ENCODE measurements at regions not wholly inside any gene's neighbourhood (a gene's known extent, or its start where the extent isn't known, plus 50 kb on each side); places are given as distances from the start of the nearest gene placed in this dataset.

GRCh38 chr7:136807598-136807997, 60.9 kb upstream of the CHRM2 start:
- no peak for DNase-seq

- DNase-seq = no peak
Observed at GRCh38 chr7:136803028-136803427, 65.4 kb upstream of the CHRM2 start.

GRCh38 chr7:136783934-136784333, 84.5 kb upstream of the CHRM2 start:
- DNase-seq = no peak

- DNase-seq = no peak
Observed at GRCh38 chr7:136741941-136742340, 126.5 kb upstream of the CHRM2 start.

DNA sequence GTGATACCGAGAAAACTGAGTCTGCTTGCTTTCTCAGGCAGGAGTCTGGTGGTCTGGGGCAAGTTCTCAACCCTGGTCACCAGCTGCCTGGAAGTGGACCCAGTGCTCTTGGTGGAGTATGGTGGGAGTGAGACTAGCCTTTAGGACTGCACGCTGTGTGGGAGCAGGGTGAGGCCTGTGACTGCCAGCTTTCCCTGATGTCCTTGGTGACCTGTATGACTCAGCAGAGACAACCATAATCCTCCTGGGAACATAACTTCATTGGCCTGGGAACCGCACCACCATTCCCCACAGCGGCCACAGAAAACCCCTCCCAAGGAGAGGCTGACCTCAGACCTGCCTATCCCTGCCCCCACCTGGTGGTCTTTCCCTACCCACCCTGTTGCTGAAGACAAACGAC, 139.5 kb upstream of the CHRM2 start:
- no peak for DNase-seq

DNA sequence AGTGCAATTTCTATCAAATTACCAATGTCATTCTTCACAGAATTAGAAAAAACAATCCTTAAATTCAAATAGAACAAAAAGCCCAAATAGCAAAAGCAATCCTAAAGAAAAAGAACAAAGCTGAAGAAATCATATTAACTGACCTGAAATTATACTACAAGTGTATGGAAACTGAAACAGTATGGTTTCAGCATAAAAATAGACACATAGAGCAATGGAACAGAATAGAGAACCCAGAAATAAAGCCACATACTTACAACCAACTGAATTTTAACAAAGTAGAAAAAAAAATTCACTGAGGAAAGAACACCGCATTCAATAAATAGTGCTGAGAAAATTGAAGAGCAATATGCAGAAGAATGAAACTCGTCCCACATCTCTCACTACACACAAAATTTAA, 142.0 kb upstream of the CHRM2 start:
- DNase-seq = no peak

- DNase-seq = no peak
Observed at GRCh38 chr7:136717910-136718557, 150.4 kb upstream of the CHRM2 start.

- no peak for DNase-seq
Observed at GRCh38 chr7:136714062-136714461, 154.4 kb upstream of the CHRM2 start.

DNA sequence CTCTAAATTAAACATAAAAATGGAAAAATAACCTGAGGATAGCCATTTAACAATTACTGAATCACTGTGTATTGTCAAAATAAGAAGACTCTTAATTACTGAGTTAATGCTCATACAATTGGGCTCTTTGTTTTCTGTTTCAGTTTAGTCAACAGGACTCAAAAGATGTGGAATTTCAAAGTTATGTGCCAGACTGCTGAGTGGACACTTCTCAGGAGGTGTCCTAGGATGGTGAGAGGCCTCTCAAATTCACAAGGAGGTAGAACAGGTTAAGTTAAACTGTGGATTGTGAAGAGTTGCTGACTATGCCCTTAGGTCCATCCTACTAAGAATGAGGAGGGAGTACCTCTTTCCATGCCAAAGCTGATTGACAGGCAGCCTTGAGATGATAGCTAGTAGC, 157.7 kb upstream of the CHRM2 start:
- DNase-seq = no peak

GRCh38 chr7:136709876-136710275, 158.6 kb upstream of the CHRM2 start:
- no peak for DNase-seq

DNA sequence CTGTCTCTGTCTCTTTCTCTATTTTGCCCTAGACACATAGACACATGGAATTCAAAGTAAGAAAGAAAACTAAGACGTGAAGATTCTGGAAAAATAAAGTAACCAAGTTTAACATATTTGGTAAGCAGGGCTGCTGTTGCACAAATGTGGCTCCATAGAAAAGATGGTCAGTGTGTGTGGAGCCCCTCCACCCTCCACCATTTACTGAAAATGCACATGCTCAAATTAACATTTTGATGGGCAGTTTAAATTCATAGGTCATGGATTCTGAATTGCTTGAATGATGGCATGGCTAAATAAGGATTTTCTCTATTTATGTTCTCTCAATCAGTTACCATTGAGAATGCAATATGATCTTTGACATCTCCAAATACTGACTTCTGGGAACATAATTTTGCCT, 165.5 kb upstream of the CHRM2 start:
- DNase-seq = no peak

- no peak for DNase-seq
Observed at GRCh38 chr7:136698977-136699376, 169.5 kb upstream of the CHRM2 start.

- no peak for DNase-seq
Observed at GRCh38 chr7:136698231-136698630, 170.2 kb upstream of the CHRM2 start.

DNA sequence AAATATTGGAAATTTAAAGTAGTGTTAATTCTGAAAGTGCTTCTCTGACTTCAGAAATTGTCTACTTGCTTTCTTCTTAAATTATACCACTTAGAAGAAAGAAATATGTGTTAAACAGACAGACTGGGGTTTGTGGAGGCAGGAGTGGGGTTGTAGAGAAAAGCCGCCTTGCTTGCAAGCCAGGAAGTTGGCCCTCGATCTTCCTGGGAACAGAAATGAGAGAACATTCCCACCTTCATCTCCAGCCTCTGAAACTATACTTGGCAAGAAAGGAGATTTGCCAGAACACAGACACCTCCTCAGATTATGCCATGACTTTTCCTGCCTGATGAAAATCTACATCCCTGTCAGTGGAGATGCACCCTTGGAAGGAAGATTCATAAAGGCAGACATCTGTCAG, 171.2 kb upstream of the CHRM2 start:
- DNase-seq = no peak

DNA sequence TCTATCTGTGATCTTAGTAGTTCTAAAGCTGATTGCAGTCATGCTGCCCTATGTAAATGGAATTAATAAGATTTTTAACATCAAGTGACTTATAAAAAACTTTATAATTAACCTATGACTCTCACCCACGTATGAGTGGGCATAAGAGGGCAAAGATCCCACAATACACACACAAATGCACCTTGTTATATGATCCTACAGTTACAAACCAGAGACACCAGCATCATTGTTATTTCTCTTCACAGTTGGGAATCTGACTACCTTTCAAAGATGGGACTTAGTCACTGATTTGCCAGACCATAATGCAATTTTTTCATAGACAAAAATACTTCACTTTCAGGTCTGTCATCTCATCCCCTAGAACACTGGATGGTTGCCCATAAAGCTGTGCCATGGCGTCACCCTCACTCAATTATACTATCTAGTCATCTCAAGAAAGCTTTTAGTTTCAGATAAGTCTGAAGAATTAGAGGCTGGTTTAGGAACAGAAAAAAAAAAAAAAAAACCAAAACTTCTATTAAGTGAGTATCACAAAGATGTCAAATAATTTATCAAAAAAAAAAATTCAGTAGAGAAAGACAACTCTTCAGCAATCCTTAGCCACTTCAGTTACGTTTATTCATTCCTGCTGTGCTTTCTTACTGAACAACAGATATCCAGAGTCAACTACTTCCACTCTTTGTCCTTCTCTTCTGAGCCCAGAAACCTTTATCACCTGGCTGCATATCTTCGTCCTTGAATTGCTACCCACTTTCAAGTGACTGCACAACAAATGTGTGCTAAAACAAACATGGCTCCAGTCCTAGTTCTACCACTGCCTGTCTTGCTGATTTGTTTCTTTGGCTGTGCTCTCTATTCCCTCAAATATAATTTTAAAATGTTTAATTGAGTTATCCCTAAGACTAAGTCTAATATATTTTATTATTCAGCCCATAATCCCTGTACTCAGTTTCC, 175.0 kb upstream of the CHRM2 start:
- DNase-seq = no peak

GRCh38 chr7:136692221-136692620, 176.2 kb upstream of the CHRM2 start:
- DNase-seq = no peak

- no peak for DNase-seq
Observed at GRCh38 chr7:136688601-136689000, 179.9 kb upstream of the CHRM2 start.

GRCh38 chr7:136687693-136688322, 180.6 kb upstream of the CHRM2 start:
- DNase-seq = peak; percentile 33

DNA sequence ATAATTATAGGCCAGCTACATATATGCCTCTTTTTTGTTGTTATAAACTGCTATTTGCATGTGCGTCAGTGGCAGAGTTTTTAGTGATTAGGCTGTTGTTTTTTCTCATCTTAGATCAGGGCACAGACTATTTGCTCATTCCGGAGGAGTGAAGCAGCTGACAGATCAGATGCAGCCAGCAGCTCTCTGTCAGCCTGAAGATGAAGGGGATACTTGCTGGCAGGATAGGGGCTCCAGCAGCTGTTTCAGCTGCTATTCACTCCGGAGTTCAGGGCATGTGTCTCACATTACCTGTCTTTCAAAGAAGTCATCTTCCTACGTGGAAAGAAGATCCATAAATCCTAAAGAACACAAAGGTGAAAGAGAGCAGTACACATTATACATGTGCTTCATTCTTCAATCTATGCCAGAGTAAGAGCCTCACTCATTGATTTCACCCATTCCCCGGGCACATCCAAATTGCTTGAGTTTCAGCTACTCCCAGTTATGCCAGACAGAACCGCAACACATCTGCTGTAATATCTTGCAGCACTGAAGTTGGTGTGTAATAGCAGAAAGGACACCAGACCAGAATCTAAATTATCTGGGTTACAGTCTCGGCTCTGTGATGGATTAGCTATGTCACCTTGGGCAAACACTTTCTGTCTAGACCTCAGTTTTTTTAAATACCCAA, 182.8 kb upstream of the CHRM2 start:
- no peak for DNase-seq

- DNase-seq = no peak
Observed at GRCh38 chr7:136677471-136678365, 190.7 kb upstream of the CHRM2 start.

- DNase-seq = no peak
Observed at GRCh38 chr7:136667584-136667983, 200.9 kb upstream of the CHRM2 start.

DNA sequence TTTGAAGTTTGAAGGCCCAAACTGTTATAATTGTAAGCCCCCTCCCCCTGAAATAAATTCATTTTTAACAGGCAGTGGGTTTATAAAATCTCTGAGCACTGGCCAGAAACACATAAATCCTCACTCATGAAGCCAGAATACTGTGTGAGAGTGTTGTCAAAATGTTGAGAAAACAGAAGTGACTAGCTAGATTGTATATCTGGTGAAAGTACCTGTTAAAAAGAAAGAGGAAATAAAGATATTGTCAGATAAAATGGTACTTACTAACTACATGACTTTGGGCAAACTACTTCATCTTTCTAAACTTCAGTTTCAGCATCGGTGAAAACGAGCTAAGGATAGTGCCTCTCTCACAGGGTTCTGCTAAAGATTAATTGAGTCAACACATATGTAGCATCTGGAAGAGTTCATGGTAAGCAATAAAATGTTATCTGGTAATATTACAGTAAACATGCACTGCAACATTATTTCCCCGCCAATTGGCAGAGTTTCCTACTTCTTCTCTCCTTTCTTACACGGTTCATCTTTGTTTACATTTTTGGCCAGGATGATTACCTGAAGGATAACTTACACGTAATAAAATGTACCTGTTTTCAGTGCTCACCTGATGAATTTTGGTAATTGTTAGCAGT, 202.5 kb upstream of the CHRM2 start:
- no peak for DNase-seq
